Midbrain (tissue), 1 donor: ENCODE measurements at regions not wholly inside any gene's neighbourhood (a gene's known extent, or its start where the extent isn't known, plus 50 kb on each side); places are given as distances from the start of the nearest gene placed in this dataset.

ENCODE experiments used
- DNase-seq: peaks from one replicate; lab custom pipeline; 2025; lab: John Stamatoyannopoulos, UW

- DNase-seq, result peak; percentile 33
Observed at GRCh38 chr2:41955316-41956043, 92.3 kb upstream of the PKDCC start.

GRCh38 chr2:41957431-41957830 is 90.4 kb upstream of the PKDCC start:
- DNase-seq, result no peak

GRCh38 chr2:41958251-41958650 is 89.6 kb upstream of the PKDCC start:
- DNase-seq, result no peak

- DNase-seq, result no peak
Observed at GRCh38 chr2:41958775-41959174, 89.0 kb upstream of the PKDCC start.

GRCh38 chr2:41959760-41960159 is 88.1 kb upstream of the PKDCC start:
- DNase-seq, result no peak

GRCh38 chr2:41962922-41963622 is 84.7 kb upstream of the PKDCC start:
- no peak for DNase-seq

GRCh38 chr2:41963661-41964525 is 83.9 kb upstream of the PKDCC start:
- no peak for DNase-seq

GRCh38 chr2:41965173-41965908 is 82.5 kb upstream of the PKDCC start:
- no peak for DNase-seq

- peak; percentile 32 for DNase-seq
Observed at GRCh38 chr2:41965909-41966295, 81.9 kb upstream of the PKDCC start.

- DNase-seq, result peak; percentile 73
Observed at GRCh38 chr2:41966431-41966893, 81.4 kb upstream of the PKDCC start.

GRCh38 chr2:41966920-41967319 is 80.9 kb upstream of the PKDCC start:
- peak; percentile 59 for DNase-seq

- peak; percentile 33 for DNase-seq
Observed at GRCh38 chr2:41967476-41968181, 80.2 kb upstream of the PKDCC start.

- no peak for DNase-seq
Observed at GRCh38 chr2:41968182-41968578, 79.6 kb upstream of the PKDCC start.

- DNase-seq, result no peak
Observed at GRCh38 chr2:41970988-41971660, 76.7 kb upstream of the PKDCC start.

- DNase-seq, result no peak
Observed at GRCh38 chr2:41972179-41972578, 75.6 kb upstream of the PKDCC start.

GRCh38 chr2:41972819-41973218 is 75.0 kb upstream of the PKDCC start:
- DNase-seq, result no peak

- DNase-seq, result no peak
Observed at GRCh38 chr2:41973871-41974270, 74.0 kb upstream of the PKDCC start.

- no peak for DNase-seq
Observed at GRCh38 chr2:41981417-41981816, 66.4 kb upstream of the PKDCC start.

GRCh38 chr2:41985573-41986095 is 62.2 kb upstream of the PKDCC start:
- DNase-seq, result no peak

- no peak for DNase-seq
Observed at GRCh38 chr2:41989501-41990180, 58.2 kb upstream of the PKDCC start.
